PFSK-1 (cell line): ENCODE measurements at regions not wholly inside any gene's neighbourhood (a gene's known extent, or its start where the extent isn't known, plus 50 kb on each side); places are given as distances from the start of the nearest gene placed in this dataset.

ENCODE experiments used
- FOXP2 ChIP-seq: optimal IDR thresholded peaks from 2 replicates; pipeline ENCODE3; 2011; ENCODE audit warnings: borderline replicate concordance, control low read depth, inconsistent platforms; ENCODE audit not compliant: insufficient read depth; ENCODE audit errors: extremely low read length, extremely low read depth
- POLR2AphosphoS5 ChIP-seq: IDR thresholded peaks from 2 replicates; pipeline ENCODE4 v1.6.1; 2012; ENCODE audit warnings: low read depth, mild to moderate bottlenecking, control low read depth, low read length, moderate library complexity
- SIN3A ChIP-seq: IDR thresholded peaks from 2 replicates; pipeline ENCODE4 v1.6.1; 2012; ENCODE audit warnings: mild to moderate bottlenecking, low read length, moderate library complexity, borderline replicate concordance; ENCODE audit not compliant: insufficient read depth
- TAF1 ChIP-seq: IDR thresholded peaks from 2 replicates; pipeline ENCODE4 v1.6.1; 2012; ENCODE audit warnings: low read length, control low read depth, borderline replicate concordance; ENCODE audit not compliant: insufficient read depth
- TF ChIP-seq, protein P1 (sequence below), 2 experiments: IDR thresholded peaks; 2 replicates each; pipeline versions ENCODE4 v1.6.1 to v1.8.0; 2011 to 2012; ENCODE audit warnings: low read depth in 2 of 2, low read length in 2 of 2, control low read depth in 1 of 2, inconsistent platforms in 1 of 2, mild to moderate bottlenecking in 1 of 2, moderate library complexity in 1 of 2; ENCODE audit not compliant: insufficient read depth in 1 of 2

DNA sequence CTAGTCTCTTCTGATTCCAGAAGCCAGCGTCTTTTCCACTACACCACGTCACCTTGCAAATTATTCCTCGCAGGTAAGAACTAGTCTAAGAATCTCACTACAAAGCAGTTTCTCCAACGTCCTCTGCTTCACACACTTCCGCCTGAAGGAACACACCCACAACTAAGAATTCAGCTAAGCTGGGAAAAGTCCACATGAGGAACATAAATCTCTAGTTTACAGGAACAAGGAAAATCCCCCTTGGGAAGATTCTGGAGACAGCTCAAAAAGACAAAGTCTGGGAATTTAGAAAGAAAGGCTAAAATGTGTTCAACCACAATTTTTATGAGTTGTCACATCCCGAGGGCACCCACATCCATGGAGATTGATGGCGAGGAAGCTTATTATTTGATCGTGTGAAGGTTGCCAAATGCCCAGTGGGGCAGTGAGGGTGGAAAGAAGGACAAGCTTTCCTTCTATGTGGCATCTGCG, 780.2 kb upstream of the TBX3 start:
- no peak for TF ChIP-seq TAF1
- TF ChIP-seq FOXP2 = no peak
- TF ChIP-seq SIN3A = no peak
- no peak for TF ChIP-seq POLR2AphosphoS5
- TF ChIP-seq, protein P1, sequence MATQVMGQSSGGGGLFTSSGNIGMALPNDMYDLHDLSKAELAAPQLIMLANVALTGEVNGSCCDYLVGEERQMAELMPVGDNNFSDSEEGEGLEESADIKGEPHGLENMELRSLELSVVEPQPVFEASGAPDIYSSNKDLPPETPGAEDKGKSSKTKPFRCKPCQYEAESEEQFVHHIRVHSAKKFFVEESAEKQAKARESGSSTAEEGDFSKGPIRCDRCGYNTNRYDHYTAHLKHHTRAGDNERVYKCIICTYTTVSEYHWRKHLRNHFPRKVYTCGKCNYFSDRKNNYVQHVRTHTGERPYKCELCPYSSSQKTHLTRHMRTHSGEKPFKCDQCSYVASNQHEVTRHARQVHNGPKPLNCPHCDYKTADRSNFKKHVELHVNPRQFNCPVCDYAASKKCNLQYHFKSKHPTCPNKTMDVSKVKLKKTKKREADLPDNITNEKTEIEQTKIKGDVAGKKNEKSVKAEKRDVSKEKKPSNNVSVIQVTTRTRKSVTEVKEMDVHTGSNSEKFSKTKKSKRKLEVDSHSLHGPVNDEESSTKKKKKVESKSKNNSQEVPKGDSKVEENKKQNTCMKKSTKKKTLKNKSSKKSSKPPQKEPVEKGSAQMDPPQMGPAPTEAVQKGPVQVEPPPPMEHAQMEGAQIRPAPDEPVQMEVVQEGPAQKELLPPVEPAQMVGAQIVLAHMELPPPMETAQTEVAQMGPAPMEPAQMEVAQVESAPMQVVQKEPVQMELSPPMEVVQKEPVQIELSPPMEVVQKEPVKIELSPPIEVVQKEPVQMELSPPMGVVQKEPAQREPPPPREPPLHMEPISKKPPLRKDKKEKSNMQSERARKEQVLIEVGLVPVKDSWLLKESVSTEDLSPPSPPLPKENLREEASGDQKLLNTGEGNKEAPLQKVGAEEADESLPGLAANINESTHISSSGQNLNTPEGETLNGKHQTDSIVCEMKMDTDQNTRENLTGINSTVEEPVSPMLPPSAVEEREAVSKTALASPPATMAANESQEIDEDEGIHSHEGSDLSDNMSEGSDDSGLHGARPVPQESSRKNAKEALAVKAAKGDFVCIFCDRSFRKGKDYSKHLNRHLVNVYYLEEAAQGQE (IDR thresholded peaks at IDR 0.05; ENCODE audit: insufficient read depth in 1 of 2, low read depth in 2 of 2, low read length in 2 of 2) = no peak

DNA sequence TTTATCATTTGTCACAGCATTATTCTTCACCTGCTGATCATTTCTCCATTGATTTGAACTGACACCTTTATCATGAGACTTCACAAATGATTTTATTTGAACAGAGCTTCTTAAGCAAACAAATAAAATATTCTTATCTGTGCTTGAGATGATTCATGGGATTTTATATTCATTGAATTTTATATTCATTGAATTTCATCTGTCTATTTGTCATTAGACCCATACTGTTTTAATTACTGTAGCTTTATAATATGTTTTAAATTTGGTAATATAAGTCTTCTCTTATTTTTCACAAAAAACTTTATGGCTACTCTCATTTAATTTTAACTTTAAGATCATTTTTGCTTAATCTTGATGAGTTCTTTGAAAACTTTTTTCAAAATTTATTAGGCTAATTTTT, 777.4 kb upstream of the TBX3 start:
- TF ChIP-seq TAF1 = no peak
- TF ChIP-seq SIN3A = no peak

DNA sequence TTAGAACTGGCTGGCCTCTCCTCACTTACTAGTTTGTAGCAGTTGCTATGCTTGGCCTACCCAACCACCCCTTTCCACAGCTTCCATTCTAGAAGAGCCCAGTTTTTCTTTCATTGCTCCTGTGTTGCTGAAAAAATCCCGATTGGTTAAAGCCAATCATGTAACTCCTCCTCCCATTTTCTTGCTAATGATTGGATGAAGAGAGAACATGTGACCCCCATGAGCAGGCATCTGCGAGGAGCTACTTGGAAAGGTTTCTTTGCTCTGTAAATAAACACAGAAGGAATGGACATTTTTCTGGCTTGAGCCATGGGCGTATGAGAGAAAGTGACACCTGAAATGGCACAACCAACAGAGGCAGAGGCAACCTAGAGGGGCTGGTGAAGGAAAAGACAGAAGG, 773.8 kb upstream of the TBX3 start:
- TF ChIP-seq TAF1 = no peak
- no peak for TF ChIP-seq SIN3A
- TF ChIP-seq FOXP2 = no peak
- no peak for TF ChIP-seq POLR2AphosphoS5
- TF ChIP-seq, protein P1 (IDR thresholded peaks at IDR 0.05; ENCODE audit: insufficient read depth in 1 of 2, low read depth in 2 of 2, low read length in 2 of 2) = no peak

DNA sequence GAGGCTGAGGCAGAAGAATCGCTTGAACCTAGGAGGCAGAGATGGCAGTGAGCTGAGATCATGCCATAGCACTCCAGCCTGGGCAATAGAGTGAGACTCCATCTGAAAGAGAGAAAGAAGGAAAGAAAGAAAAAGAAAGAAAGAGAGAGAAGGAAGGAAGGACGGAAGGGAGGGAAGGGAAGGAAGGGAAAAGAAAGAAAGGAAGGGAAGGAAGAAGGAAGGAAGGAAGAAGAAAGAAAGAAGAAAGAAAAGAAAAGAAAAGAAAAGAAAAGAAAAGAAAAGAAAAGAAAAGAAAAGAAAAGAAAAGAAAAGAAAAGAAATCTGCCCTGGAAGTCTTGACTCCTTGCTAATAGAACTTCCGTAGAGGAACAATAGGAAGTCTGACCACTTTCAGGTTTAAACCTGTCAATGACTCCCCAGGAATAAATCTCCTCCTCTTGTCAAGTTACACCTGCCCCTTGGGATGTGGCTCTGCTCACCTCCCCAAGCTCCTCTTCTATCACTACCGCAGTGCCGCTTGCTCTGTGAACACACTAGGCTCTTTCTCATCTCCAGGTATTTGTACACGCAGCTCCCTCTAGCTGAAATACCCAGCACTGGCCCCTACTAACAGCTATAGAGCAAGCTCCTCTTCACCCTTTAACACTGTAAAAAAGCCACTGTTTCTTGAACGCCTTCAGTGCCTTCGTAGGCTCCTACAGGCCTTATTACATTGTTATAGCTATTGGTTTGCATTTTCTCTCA, 773.1 kb upstream of the TBX3 start:
- no peak for TF ChIP-seq TAF1
- no peak for TF ChIP-seq SIN3A
- no peak for TF ChIP-seq POLR2AphosphoS5
- TF ChIP-seq FOXP2 = no peak
- TF ChIP-seq, protein P1 (IDR thresholded peaks at IDR 0.05; ENCODE audit: insufficient read depth in 1 of 2, low read depth in 2 of 2, low read length in 2 of 2) = no peak

DNA sequence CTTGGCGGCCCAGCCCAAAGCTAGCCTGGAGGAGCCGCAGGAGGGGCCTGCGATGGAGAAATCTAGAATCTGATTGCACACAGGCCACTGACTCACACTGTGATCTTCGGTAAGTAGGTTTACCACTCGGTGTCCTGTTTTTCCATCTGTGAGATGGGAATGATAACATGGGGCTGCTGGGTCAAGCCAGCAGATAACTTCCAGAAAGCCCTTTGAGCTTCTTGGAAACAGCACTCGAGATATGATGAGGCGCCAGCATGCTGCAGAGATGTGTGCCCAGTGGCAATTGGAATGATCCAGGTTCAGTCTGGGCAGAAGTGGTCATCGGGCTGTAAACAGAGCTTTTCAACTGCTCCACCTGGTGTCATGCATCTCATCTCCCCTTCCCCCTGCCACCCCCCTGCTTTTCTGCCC, 771.3 kb upstream of the TBX3 start:
- TF ChIP-seq POLR2AphosphoS5 (no peak), FOXP2 (no peak), SIN3A (no peak), TAF1 (no peak)
- TF ChIP-seq, protein P1 (IDR thresholded peaks at IDR 0.05; ENCODE audit: insufficient read depth in 1 of 2, low read depth in 2 of 2, low read length in 2 of 2) = no peak
